ENCODE measurements at regions not wholly inside any gene's neighbourhood (a gene's known extent, or its start where the extent isn't known, plus 50 kb on each side); places are given as distances from the start of the nearest gene placed in this dataset.

DNA sequence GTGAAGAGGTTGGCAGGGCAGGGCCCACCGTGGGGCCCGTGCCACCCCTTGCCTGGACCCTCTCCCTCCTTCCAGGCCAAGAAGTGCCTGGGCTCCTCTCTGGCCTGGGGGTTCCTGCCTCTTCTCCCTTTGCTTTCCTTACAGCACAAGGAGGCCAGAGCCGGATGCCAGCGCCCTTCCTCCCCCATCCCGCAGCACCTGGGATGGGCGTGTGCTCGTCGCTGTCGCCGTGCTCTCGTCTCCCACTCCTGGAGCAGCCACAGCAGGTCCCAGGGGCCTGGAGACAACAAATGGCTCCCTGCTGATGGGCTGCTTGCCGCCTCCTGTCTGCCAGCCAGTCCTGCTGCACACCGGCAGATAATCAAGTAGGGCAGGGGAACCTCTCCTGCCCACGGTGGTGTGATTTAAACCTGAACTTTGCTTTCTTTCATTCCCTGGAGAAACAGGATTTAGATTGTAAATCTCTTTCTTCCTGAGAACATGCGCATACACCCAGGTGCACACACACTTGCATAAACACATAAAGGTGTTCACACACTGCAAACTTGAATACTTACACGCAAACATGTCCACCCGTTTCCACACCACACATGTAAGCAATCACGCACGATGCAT is 50.8 kb upstream of the POU3F1 start:
- Histone ChIP-seq H3K27me3 (no peaks in the 10 kb centered on the region), H3K4me3 (no peak overlapping the region), H3K4me1 (no peaks in the 10 kb centered on the region), H3K27ac (no peak overlapping the region), H3K9me3 (no peaks in the 10 kb centered on the region), H3K36me3 (no peaks in the 10 kb centered on the region)
- TF ChIP-seq CTCF (IDR thresholded peaks at IDR 0.05), result no peak
- TF ChIP-seq POLR2A (IDR thresholded peaks at IDR 0.05), result no peak
- DNase-seq, result no peak

Small RNA genes in the stretch of these regions (small RNA-seq; reads per million reads assigned to genes)
- 0 reads per million in 2 donors for gene RNU6-753P
